Heart left ventricle (tissue), 13 donors: ENCODE measurements at regions not wholly inside any gene's neighbourhood (a gene's known extent, or its start where the extent isn't known, plus 50 kb on each side); places are given as distances from the start of the nearest gene placed in this dataset.

ENCODE experiments used
- POLR2A ChIP-seq, 2 donors: fragments of 450-650 bp; IDR thresholded peaks; one replicate each; pipeline ENCODE4 v1.6.1; 2017; ENCODE audit warnings: antibody characterized with exemption in 2 of 2, mild to moderate bottlenecking in 2 of 2, moderate library complexity in 2 of 2
- TF ChIP-seq, protein P1 (sequence below), 12 donors: fragments of 200-600 bp; sonication (generic) in 4 of 12; IDR thresholded peaks; one replicate each; pipeline versions ENCODE4 v1.5.0 to v1.8.0; 2018 to 2022; ENCODE audit warnings: antibody characterized with exemption in 12 of 12, mild to moderate bottlenecking in 5 of 12
- donor health status: ischemic (EF 13 %, LVEDD 7.1; RV severe dilation, severe dysfunction).
- donor health status: DM: no; HTN: yes; CAD: no.
- donor health status: DM: no; HTN: no; CAD: no.
- donor health status: ischemic (EF 25% LVEDD 6.9; RV normal size, moderate dysfunction).
- donor health status: ischemic (EF 25% LVEDD 5.7; RV mildly dilated, moderate dysfunction).
- donor health status: ischemic (EF 35%, LVEDD 5.7; RV mildly dilated, moderate dysfunction).
- donor health status: nonischemic (EF 11% LVEDD 7.7; RV severe dilation, severe dysfunction).
- donor health status: DM: yes; HTN: yes; CAD: no.
- donor health status: PGD.
- donor health status: ischemic (EF 29% LVEDD 5.4; RV normal size, mild dysfunction).
- donor health status: nonischemic (EF 23%, LVEDD 6.1; RV moderate dilation, normal function).

DNA sequence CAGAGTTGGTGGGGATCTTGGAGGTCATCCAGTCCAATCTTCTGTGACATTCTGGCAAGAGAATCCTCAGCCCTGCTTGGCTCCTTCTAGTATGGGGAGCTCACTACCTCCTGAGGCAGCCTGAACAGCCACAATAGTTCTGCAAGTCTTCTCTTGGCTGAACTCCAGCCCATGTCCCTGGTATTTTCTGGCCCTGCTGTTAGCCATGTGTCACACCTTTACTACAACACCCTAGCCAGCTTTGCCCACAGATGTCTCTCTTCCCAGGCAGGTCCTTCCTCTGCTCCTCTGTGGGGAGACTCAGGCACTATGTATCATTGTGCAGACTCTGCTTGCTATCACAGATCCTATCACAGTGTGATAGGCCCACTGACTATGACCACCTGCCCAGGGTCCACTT, 297.7 kb downstream of the CTTN start:
- TF ChIP-seq, protein P1, sequence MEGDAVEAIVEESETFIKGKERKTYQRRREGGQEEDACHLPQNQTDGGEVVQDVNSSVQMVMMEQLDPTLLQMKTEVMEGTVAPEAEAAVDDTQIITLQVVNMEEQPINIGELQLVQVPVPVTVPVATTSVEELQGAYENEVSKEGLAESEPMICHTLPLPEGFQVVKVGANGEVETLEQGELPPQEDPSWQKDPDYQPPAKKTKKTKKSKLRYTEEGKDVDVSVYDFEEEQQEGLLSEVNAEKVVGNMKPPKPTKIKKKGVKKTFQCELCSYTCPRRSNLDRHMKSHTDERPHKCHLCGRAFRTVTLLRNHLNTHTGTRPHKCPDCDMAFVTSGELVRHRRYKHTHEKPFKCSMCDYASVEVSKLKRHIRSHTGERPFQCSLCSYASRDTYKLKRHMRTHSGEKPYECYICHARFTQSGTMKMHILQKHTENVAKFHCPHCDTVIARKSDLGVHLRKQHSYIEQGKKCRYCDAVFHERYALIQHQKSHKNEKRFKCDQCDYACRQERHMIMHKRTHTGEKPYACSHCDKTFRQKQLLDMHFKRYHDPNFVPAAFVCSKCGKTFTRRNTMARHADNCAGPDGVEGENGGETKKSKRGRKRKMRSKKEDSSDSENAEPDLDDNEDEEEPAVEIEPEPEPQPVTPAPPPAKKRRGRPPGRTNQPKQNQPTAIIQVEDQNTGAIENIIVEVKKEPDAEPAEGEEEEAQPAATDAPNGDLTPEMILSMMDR (IDR thresholded peaks at IDR 0.05), result no peak
- no peak for TF ChIP-seq POLR2A (IDR thresholded peaks at IDR 0.05)
